Right atrium auricular region (tissue), 2 donors: ENCODE measurements at regions not wholly inside any gene's neighbourhood (a gene's known extent, or its start where the extent isn't known, plus 50 kb on each side); places are given as distances from the start of the nearest gene placed in this dataset.
A peak's percentile ranks its signal among the peaks of the same experiment; 100 is the strongest.

Source experiments
- DNase-seq: peaks from one replicate; pipeline ENCODE4 v3.0.0-alpha.2; 2019; ENCODE audit warnings: low spot score
- H3K27ac ChIP-seq, 2 donors: fragments of 200-600 bp; sonication (generic); 1 replicate in 1 of 2; 2 replicates in 1 of 2; pipeline ENCODE4 v1.5.1; 2016 to 2019
- H3K27me3 ChIP-seq, 2 donors: fragments of 200-600 bp; sonication (generic); one replicate each; pipeline versions ENCODE4 v1.5.1 to v1.6.0; 2017 to 2019
- H3K36me3 ChIP-seq: fragments of 200-600 bp; sonication (generic); one replicate; pipeline ENCODE4 v1.5.1; 2016
- H3K4me1 ChIP-seq, 2 donors: fragments of 200-600 bp; sonication (generic); one replicate each; pipeline versions ENCODE4 v1.5.1 to v1.6.0; 2017 to 2019
- H3K4me3 ChIP-seq, 2 donors: fragments of 200-600 bp; sonication (generic); 1 replicate in 1 of 2; 2 replicates in 1 of 2; pipeline ENCODE4 v1.5.1; 2017 to 2019; ENCODE audit warnings: mild to moderate bottlenecking in 1 of 2, moderate library complexity in 1 of 2
- H3K9me3 ChIP-seq, 2 donors: fragments of 200-600 bp; sonication (generic); one replicate each; pipeline ENCODE4 v1.5.1; 2019
- TF ChIP-seq, protein P1 (sequence below), 2 donors: fragments of 200-600 bp; sonication (generic); IDR thresholded peaks; one replicate each; pipeline ENCODE4 v1.5.1; 2019; ENCODE audit warnings: antibody characterized with exemption in 2 of 2

DNA sequence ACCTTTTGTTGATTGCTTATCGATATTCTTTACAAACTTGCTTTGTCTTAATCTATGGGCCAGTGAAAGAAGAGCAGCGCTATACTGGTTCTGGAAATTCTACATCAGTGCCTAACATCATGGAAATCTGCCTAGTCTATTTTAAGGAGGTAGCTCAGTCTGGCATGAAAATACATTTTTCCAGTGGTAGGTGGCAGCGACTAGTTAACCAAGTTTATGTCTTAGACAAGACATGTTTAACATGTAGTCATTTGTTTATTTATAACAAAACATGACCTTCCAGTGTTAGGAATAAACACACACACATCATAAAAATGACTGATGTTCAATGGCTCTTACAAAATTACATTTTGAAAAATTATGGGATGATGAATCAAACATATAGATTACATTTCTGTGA is 336.0 kb upstream of the SOX5 start:
- no peak overlapping the region for H3K4me3 ChIP-seq

DNA sequence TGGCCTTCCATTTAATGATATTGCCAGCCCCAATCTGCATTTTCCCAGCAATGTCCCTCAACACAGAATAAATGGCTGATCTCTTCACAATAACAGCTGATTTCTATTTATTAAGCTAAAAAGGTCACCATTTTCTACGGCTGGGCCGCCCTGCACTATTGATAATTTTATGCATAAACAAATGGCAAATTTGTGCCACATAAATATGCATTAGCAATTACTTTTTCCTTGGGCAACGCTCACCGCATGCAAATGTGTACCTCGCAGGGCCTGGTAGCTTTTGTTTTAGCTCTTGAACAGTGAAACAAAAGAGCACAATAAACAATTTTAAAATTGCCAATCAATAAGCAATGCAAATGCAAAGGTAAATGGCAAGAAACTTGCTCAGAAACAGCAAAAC is 331.9 kb upstream of the SOX5 start:
- H3K4me3 ChIP-seq, result no peak overlapping the region

More for the DNA sequence above, 336.0 kb upstream of the SOX5 start:
- DNase-seq, result no peak
- no peak overlapping the region for H3K27ac ChIP-seq
- H3K27me3 ChIP-seq, result no peaks in the 10 kb centered on the region
- H3K4me1 ChIP-seq, result no peaks in the 10 kb centered on the region
- H3K9me3 ChIP-seq, result no peaks in the 10 kb centered on the region
- TF ChIP-seq, protein P1, sequence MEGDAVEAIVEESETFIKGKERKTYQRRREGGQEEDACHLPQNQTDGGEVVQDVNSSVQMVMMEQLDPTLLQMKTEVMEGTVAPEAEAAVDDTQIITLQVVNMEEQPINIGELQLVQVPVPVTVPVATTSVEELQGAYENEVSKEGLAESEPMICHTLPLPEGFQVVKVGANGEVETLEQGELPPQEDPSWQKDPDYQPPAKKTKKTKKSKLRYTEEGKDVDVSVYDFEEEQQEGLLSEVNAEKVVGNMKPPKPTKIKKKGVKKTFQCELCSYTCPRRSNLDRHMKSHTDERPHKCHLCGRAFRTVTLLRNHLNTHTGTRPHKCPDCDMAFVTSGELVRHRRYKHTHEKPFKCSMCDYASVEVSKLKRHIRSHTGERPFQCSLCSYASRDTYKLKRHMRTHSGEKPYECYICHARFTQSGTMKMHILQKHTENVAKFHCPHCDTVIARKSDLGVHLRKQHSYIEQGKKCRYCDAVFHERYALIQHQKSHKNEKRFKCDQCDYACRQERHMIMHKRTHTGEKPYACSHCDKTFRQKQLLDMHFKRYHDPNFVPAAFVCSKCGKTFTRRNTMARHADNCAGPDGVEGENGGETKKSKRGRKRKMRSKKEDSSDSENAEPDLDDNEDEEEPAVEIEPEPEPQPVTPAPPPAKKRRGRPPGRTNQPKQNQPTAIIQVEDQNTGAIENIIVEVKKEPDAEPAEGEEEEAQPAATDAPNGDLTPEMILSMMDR (IDR thresholded peaks at IDR 0.05), result no peak
- H3K36me3 ChIP-seq, result no peaks in the 10 kb centered on the region

DNA sequence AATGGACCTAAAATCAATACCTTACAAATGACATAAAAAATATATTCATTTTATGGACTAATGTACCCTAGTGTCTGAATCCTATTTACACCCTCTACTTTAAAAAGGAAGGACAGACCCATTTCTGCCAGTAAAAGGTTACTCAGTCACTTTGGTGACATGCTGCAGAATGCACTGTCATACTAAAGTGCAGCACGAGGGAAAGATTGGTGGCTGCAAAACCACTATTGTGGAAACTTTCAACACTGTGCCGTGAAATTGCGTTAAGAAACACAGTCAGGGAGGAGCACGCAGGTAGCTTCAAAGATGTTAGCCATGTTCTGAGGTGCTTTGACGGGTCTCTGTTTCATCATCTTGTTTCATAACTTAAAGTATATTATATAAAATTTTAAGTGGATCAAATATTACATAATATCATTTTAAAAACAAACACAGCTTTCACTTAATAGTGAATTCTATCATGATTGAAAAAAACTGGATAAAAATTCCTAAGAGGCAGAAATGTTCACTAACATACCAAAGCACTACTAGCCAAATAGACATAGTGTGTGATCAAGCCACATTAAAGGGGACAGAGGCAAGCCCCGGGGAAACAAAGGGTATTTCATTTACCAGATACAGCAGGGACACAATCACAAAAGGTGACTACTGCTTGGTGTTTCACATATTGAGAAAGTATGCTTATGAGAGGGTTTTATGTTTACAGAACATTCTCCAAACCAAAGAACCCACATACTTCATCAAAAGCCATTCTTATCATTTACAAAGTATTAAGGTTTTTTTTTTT is 330.8 kb upstream of the SOX5 start:
- Histone ChIP-seq H3K27me3 (no peaks in the 10 kb centered on the region), H3K9me3 (no peaks in the 10 kb centered on the region), H3K27ac (no peak overlapping the region), H3K36me3 (no peaks in the 10 kb centered on the region), H3K4me1 (no peaks in the 10 kb centered on the region), H3K4me3 (no peak overlapping the region)
- TF ChIP-seq, protein P1 (IDR thresholded peaks at IDR 0.05), result no peak
- no peak for DNase-seq

More for the DNA sequence above, 331.9 kb upstream of the SOX5 start:
- H3K4me1 ChIP-seq, result no peaks in the 10 kb centered on the region
- H3K9me3 ChIP-seq, result no peaks in the 10 kb centered on the region
- H3K27ac ChIP-seq, result no peak overlapping the region
- no peaks in the 10 kb centered on the region for H3K36me3 ChIP-seq
- TF ChIP-seq, protein P1 (IDR thresholded peaks at IDR 0.05), result no peak
- no peaks in the 10 kb centered on the region for H3K27me3 ChIP-seq
- no peak for DNase-seq

DNA sequence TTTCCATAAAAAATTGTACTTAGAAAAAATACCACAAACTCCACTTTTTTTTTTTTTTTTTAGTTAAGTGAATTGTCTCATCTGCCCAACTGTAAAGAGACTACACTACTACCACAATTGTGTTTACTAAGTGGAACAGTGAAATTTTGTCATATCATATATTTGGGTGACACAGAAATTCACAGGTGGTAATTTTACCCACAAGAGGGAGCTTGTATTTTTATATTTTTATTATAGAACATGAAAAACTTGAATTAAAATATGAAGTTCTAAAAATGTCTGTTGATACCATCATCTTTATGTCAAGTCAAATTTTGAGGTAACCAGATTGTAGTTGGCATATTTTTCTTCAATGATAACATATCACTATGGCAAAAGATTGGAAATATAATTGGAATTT is 329.4 kb upstream of the SOX5 start:
- no peaks in the 10 kb centered on the region for H3K9me3 ChIP-seq
- DNase-seq, result no peak
- H3K4me1 ChIP-seq, result no peaks in the 10 kb centered on the region
- H3K4me3 ChIP-seq, result no peak overlapping the region
- no peaks in the 10 kb centered on the region for H3K36me3 ChIP-seq
- no peaks in the 10 kb centered on the region for H3K27me3 ChIP-seq
- no peak overlapping the region for H3K27ac ChIP-seq
- TF ChIP-seq, protein P1 (IDR thresholded peaks at IDR 0.05), result peak in 1 of 2 donors; percentile 18

DNA sequence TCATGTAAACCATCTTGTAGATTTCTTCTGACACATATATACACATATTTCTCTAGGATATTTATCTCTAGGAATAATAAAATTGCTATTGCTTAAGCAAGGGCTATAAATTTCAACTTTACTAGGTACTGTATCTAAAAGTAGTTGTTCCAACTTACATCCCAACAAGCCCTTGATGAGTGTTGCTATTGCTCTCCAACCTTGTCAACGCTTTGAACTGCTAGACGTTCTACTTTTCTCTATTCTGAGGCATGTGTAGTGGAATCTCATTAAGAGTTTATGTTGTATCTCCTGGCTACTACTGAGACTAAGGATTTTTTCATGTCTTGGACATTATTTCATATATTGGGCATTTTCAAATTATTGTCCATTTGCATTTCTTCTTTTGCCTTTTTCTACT is 321.5 kb upstream of the SOX5 start:
- H3K27me3 ChIP-seq, result no peaks in the 10 kb centered on the region
- no peak overlapping the region for H3K27ac ChIP-seq
- no peak for DNase-seq
- no peaks in the 10 kb centered on the region for H3K4me1 ChIP-seq
- H3K4me3 ChIP-seq, result no peak overlapping the region
- H3K36me3 ChIP-seq, result no peaks in the 10 kb centered on the region
- no peaks in the 10 kb centered on the region for H3K9me3 ChIP-seq
- TF ChIP-seq, protein P1 (IDR thresholded peaks at IDR 0.05), result no peak

DNA sequence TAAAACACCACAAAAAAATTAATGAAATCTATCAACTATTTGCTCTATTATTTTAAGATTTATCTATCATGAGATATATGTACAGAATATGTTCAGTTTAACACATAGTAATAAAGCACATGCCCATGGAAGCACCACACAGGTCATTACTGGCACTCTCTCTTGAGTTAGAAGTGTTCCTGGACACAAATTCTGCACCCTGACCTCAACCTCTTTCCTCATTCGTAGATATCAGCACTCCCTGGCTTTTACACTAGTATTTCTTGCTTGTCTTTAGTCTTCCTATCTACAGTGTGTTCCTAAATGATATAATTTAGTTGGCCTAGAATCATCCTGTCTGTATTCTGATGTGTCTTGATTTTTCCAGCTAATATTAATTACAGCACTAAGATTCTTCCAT is 321.0 kb upstream of the SOX5 start:
- Histone ChIP-seq H3K4me3 (no peak overlapping the region), H3K27ac (no peak overlapping the region), H3K9me3 (no peaks in the 10 kb centered on the region), H3K27me3 (no peaks in the 10 kb centered on the region), H3K4me1 (no peaks in the 10 kb centered on the region), H3K36me3 (no peaks in the 10 kb centered on the region)
- no peak for DNase-seq
- TF ChIP-seq, protein P1 (IDR thresholded peaks at IDR 0.05), result no peak
